Urinary bladder (tissue), 3 donors: ENCODE measurements at regions not wholly inside any gene's neighbourhood (a gene's known extent, or its start where the extent isn't known, plus 50 kb on each side); places are given as distances from the start of the nearest gene placed in this dataset.
"Not testable (repeated sequence)": the region's sequence is repeated elsewhere in the genome, so short reads cannot be mapped to it uniquely, and the experiment has no call there.

Experiments
- DNase-seq: peaks from one replicate; pipeline ENCODE4 v3.0.0-alpha.2; 2015; ENCODE audit errors: extremely low spot score
- H3K27ac ChIP-seq: one replicate; pipeline ENCODE4 v1.5.1; 2013; ENCODE audit warnings: low read depth, mild to moderate bottlenecking, moderate library complexity
- H3K36me3 ChIP-seq: one replicate; pipeline ENCODE4 v1.6.1; 2013; ENCODE audit warnings: mild to moderate bottlenecking, moderate library complexity; ENCODE audit not compliant: insufficient read depth
- H3K4me1 ChIP-seq: one replicate; pipeline ENCODE4 v1.6.1; 2013; ENCODE audit warnings: mild to moderate bottlenecking, moderate library complexity; ENCODE audit not compliant: insufficient read depth
- H3K4me3 ChIP-seq: one replicate; pipeline ENCODE4 v1.5.1; 2013; ENCODE audit warnings: low read depth, low read length
- WGBS: extraction: QIAGEN DNeasy Blood & Tissue Kit; methylation state at CpG from one replicate; pipeline ENCODE4 v1.1.7; 2013; 5-methylcytosine and 5-hydroxymethylcytosine counted together
- donor health status: healthy with polysubstance abuse.
- donor health status: healthy.

DNA sequence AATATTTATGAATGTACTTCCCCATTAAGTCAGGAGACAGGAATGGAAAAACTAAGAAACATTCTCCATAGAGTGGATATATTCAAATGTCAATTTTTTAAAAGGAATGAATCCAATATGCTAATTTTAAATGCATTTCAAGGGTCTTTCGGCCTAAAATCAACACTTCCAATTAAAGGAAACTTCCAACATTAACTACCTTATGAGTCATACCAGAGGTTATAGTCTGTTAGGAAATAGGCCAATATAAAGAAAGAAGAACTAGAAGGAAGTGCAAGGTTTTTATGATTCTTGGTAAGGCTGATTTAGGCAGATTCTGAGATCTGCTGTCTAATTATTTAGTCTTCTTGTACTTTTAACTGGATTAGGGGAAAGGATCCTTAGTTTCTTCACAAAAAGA lies 260.1 kb upstream of the EDNRA start:
- no peak for DNase-seq
- H3K36me3 ChIP-seq = no peaks in the 10 kb centered on the region
- WGBS = 71% methylated on average over 1 of the region's 1 CpG
- no peak overlapping the region for H3K27ac ChIP-seq
- no peak overlapping the region for H3K4me3 ChIP-seq
- no peaks in the 10 kb centered on the region for H3K4me1 ChIP-seq

DNA sequence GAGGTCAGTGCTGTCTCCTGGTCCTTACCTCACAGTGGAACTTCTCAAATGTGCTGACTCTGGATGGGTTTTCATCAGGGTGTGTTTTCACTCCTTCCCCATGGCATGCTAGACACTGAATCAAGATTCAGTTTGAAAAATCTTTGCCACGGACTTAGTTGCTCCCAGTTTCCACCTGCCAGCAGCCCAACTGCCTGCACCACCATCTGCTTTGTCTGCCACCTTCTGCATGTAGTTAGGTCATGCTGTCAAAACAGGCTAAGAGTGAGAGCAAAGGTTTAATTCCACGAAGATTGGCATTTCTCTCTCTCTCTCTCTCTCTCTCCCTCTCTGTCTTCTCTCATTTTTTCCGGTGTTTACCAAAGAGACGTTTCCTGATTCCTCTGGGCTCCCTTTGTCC lies 258.0 kb upstream of the EDNRA start:
- Histone ChIP-seq H3K4me3 (no peak overlapping the region), H3K36me3 (no peaks in the 10 kb centered on the region), H3K27ac (no peak overlapping the region), H3K4me1 (no peaks in the 10 kb centered on the region)
- DNase-seq = no peak
- WGBS = 85% methylated on average over 4 of the region's 4 CpGs

DNA sequence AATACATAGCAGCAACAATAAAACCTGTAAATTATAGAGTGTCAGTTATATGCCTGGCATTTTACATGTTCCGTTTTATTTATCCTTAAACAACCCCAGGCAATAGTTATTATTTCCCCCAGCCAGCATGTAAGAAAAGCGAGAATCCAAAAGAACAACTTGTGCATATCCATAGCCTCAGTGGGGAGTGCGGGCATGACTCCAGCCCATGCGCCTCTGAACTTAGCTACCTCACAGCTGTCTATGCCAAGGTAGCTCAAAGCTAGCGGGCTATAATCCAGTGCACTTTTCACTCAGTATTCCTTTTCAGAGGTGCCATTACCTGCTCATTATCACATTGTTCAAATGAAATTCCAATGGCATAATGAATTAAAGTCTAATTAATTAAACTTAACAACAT lies 257.3 kb upstream of the EDNRA start:
- no peak for DNase-seq
- Histone ChIP-seq H3K27ac (no peak overlapping the region), H3K4me3 (no peak overlapping the region), H3K4me1 (no peaks in the 10 kb centered on the region), H3K36me3 (no peaks in the 10 kb centered on the region)
- 94% methylated on average over 5 of the region's 5 CpGs for WGBS

DNA sequence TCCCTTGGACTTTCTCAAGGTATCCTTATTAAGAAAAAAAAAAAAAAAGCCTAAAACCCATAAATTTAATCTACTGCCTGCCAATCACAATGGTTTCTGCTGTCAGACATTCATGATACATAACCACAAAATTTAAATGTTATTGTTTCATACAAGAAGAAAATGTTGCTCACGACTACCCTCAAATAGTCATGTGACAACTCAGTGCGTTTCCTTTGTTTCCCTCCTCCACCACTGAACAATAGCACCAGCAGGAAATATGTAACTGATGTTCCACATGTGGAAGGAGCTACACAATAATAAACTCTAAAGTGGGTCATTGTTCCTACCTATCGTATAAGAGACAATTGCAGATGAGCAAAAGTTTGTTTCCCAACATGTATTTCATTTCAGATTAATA lies 244.1 kb upstream of the EDNRA start:
- Histone ChIP-seq H3K27ac (no peak overlapping the region), H3K4me1 (no peaks in the 10 kb centered on the region), H3K36me3 (no peaks in the 10 kb centered on the region), H3K4me3 (no peak overlapping the region)
- no peak for DNase-seq
- 83% methylated on average over 3 of the region's 3 CpGs for WGBS

DNA sequence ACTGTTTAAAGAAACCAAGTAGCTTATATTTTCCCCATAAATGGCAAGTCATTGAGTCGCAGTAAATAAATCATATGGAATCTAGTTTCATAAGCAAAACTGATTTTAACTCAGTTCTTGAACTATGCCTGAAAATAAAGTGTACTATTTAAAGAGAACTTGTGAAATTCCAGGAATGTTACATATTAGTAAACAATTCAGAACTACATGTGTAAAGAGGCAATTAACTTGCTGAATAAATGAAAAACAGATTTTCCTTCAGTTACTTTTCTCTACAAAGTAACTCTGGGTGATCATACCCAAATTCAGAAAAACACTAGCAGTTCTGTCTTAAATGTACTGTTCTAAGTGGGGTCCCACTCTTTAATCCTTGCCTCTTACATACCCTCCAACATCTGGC lies 236.1 kb upstream of the EDNRA start:
- H3K27ac ChIP-seq = no peak overlapping the region
- no peaks in the 10 kb centered on the region for H3K36me3 ChIP-seq
- H3K4me1 ChIP-seq = no peaks in the 10 kb centered on the region
- 0% methylated on average over 1 of the region's 1 CpG for WGBS
- no peak overlapping the region for H3K4me3 ChIP-seq
- DNase-seq = no peak

DNA sequence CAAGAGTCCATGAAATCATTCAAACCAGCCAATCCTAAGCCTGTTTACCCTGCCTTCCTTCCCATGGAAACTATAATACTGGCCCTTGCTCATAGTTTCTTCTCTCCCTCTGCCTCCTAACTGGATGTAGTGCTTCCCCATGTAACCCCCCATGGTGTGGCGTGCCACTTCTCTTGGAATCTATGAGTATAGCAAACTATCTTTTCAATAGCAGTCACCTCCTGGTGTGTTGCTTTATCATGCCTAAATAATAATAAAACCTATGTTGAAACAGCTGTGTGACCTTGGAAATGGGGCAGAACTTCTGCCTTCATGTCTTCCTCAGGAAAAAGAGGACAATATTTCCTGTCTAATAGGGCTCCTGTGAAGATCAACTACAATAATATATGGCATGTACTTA lies 234.8 kb upstream of the EDNRA start:
- DNase-seq = no peak
- WGBS = 98% methylated on average over 1 of the region's 1 CpG
- H3K4me1 ChIP-seq = no peaks in the 10 kb centered on the region
- no peaks in the 10 kb centered on the region for H3K36me3 ChIP-seq
- H3K27ac ChIP-seq = no peak overlapping the region
- H3K4me3 ChIP-seq = no peak overlapping the region

DNA sequence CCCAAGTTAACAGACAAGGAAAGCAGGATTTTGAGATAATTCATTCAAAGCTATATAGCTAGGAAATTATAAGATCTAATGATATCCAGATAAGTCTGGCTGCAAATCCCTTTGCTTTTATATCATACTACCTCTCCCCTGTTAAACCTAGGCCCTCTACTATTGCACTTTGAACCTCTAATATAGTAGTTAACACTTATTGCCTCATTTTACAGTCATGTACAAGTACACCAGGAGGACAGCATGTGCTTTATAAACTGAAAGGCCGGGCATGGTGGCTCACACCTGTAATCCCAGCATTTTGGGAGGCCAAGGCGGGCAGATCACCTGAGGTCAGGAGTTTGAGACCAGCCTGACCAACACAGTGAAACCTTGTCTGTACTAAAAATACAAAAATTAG lies 234.4 kb upstream of the EDNRA start:
- not testable (repeated sequence) for H3K27ac ChIP-seq, H3K4me3 ChIP-seq, DNase-seq, H3K36me3 ChIP-seq, H3K4me1 ChIP-seq
- 95% methylated on average over 2 of the region's 2 CpGs for WGBS

DNA sequence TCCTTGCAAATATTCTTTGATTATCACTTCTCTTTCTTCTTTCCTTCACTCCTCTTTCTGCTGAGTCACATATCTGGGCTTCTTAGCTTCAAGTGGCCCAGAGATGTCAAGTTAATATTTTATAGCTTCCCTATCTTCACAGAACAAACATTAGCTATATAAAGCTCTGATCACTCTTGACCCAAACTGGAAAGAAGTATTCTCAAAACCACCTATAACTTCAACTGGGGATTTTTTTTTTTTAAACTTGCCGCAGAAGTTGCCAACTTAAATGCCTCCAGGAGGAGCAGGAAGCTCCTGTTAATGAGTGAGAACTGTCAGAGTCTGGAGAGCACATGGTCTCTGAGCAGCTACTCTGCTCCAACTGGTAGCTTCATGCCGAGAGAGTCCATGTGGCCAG lies 233.3 kb upstream of the EDNRA start:
- no peaks in the 10 kb centered on the region for H3K4me1 ChIP-seq
- no peak for DNase-seq
- no peak overlapping the region for H3K27ac ChIP-seq
- H3K36me3 ChIP-seq = no peaks in the 10 kb centered on the region
- 43% methylated on average over 2 of the region's 2 CpGs for WGBS
- H3K4me3 ChIP-seq = no peak overlapping the region

DNA sequence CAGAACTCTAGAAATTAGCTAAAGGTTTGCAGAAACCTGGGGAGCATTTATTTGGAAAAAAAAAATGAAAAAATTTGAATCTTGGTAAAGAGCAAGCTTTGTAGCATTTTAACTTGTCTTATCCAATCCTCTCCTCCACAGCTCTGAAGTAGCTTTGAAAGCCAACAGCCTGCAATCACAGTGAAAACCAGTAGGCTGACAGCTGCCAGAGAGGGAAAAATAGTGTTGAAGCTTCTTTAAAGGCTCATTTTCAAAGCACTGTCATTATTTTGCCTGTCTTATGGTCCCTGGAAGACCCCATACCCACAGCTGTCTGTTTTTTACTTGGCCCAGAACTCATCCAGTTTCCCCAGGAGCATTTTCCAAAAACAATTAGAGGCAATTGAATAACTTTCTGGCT lies 230.8 kb upstream of the EDNRA start:
- Histone ChIP-seq H3K27ac (no peak overlapping the region), H3K4me1 (no peaks in the 10 kb centered on the region), H3K4me3 (no peak overlapping the region), H3K36me3 (no peaks in the 10 kb centered on the region)
- no peak for DNase-seq

DNA sequence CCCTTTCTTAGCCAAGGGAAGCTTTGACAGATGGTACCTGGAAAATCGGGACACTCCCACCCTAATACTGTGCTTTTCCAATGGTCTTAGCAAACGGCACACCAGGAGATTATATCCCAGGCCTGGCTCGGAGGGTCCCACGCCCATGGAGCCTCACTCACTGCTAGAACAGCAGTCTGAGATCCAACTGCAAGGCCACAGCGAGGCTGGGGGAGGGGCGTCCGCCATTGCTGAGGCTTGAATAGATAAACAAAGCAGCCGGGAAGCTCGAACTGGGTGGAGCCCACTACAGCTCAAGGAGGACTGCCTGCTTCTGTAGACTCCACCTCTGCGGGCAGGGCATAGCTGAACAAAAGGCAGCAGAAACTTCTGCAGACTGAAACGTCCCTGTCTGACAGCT lies 225.6 kb upstream of the EDNRA start:
- not testable (repeated sequence) for H3K27ac ChIP-seq, H3K4me1 ChIP-seq, DNase-seq, H3K4me3 ChIP-seq, H3K36me3 ChIP-seq
- WGBS = 93% methylated on average over 11 of the region's 11 CpGs

DNA sequence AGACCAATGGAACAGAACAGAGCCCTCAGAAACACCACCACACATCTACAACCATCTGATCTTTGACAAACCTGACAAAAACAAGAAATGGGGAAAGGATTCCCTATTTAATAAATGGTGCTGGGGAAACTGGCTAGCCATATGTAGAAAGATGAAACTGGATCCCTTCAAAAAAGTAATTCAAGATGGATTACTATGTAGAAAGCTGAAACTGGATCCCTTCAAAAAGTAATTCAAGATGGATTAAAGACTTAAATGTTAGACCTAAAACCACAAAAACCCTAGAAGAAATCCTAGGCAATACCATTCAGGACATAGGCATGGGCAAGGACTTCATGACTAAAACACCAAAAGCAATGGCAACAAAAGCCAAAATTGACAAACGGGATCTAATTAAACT lies 221.6 kb upstream of the EDNRA start:
- WGBS = 80% methylated on average over 1 of the region's 1 CpG
- not testable (repeated sequence) for H3K4me1 ChIP-seq, H3K36me3 ChIP-seq, DNase-seq, H3K4me3 ChIP-seq, H3K27ac ChIP-seq

DNA sequence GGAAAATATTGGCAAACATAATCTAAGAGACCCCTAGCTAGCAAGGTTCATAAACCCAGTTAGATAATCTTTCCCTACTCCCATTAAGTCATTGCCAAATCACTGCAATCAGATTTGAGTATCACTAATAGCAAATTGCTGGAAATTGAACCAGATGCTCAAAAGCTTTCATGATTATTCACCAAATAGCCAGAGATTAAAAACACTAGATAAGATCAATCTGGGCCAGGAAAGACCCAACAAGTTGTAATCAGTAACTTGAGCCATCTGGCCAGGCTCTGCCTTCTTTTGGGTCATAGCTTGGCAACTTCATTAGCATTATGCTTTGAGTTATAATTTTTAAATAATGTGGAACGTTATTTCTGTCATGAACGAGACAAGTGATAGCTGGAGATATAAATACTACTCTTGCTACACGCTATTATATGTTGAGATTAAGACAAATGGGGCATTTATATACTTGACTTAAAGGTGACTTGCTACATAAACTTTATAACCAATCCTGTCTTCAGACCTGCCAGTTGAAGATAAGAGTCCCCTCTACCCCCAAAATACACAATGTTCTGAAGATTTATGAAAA lies 196.6 kb upstream of the EDNRA start:
- WGBS = 38% methylated on average over 3 of the region's 3 CpGs
- Histone ChIP-seq H3K4me3 (no peak overlapping the region), H3K36me3 (no peaks in the 10 kb centered on the region), H3K4me1 (no peaks in the 10 kb centered on the region), H3K27ac (no peak overlapping the region)
- peak; percentile 62 for DNase-seq

DNA sequence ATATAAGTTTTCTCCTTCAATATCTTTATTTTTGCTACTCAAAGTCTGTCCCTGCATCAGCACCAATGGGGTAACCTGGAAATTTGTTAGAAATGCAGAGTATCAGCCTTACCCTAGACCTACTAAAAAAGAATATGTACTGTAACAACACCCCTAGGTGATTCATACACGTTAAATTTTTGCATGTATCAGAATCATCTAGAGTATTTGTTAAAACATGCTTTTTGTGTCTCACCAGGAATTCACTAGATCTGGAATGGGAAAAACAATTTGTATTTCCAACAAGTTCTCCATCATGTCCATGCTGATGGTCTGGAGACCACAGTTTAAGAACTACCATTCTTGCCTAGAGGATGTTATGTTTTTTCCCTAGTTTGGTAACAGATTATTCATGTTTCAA lies 196.0 kb upstream of the EDNRA start:
- Histone ChIP-seq H3K4me3 (no peak overlapping the region), H3K36me3 (no peaks in the 10 kb centered on the region), H3K4me1 (no peaks in the 10 kb centered on the region), H3K27ac (no peak overlapping the region)
- WGBS = 88% methylated on average over 1 of the region's 1 CpG
- no peak for DNase-seq

DNA sequence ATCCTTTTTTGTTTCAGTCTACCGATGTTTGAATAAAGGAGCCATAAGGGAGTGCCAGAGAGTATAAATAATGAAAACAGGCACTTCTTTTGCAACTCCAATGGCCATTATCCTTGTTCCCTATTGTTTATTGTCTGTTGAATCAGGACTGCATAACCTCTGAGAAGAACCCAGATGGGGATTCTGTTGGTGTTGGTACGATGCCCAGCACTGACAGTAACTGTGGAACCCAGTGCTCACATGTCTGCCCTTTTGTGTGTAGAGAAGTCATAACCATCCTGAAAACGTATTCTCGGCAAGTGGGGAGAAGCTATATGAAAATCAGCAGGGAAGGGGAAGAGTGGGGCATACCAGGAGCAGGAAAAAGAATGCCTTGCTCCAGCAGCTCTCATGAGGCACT lies 195.1 kb upstream of the EDNRA start:
- Histone ChIP-seq H3K36me3 (no peaks in the 10 kb centered on the region), H3K4me3 (no peak overlapping the region), H3K27ac (no peak overlapping the region), H3K4me1 (no peaks in the 10 kb centered on the region)
- DNase-seq = no peak
- WGBS = 94% methylated on average over 4 of the region's 4 CpGs

DNA sequence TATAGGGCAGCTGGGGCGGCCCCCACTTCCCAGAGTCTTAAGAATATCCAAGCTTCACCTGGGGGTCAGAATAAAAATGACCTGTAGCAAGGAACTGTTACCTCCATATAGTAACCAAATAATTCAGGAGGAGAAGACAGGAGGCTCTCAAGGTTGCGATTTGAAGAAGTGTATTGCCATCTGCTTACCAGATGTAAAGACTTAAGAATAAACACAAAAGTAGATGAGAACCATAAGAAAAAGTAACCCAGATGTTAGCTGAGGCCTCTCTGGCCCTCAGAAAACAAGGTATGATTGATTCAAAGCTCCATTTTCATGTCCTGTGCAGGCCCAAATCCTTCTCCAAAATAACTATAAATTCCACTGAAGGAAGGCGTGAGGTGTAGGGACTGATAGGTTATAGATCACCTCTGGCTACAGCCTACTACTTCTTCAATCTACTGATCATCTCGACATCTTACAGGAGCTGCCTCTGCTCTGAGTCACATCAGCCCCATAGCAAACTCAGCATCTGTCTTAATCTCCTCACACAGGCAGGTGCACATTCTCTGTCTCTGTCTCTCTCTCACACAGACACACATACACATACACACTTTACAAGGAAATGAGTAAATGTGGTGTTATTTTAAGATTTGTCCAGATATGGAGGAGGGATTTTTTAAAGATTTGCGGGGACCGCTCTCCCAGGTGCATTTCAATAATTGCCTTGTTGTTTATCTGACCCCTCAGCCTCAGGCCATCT lies 193.9 kb upstream of the EDNRA start:
- 89% methylated on average over 6 of the region's 6 CpGs for WGBS
- H3K4me1 ChIP-seq = no peaks in the 10 kb centered on the region
- DNase-seq = no peak
- H3K4me3 ChIP-seq = no peak overlapping the region
- no peak overlapping the region for H3K27ac ChIP-seq
- no peaks in the 10 kb centered on the region for H3K36me3 ChIP-seq
